ENCODE measurements at regions not wholly inside any gene's neighbourhood (a gene's known extent, or its start where the extent isn't known, plus 50 kb on each side); places are given as distances from the start of the nearest gene placed in this dataset.

DNA sequence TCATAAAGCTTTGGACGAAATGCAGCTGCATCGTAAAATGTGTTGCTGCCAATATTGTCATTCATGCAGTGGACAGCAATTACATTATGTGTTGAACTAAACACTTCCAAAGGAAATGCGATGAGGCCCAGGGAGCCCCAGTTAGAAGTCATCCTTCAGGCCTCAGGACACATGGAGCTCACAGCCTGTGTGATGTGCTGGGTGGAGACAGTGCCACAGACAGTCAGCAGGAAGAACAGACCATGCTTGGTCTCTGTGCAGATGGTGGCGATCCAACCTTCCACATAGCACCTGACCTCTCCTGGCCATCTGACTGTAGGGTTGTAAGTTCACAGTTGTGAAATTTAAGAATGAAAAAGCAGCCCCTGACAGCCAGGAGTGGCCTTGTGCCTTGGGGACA, 118.3 kb upstream of the ALKAL2 start:
- H3K4me1 Mint-ChIP-seq: peaks cover 18% of the 10 kb centered on the region
- H3K9me3 Mint-ChIP-seq: peaks cover 30% of the 10 kb centered on the region
- peaks cover 5% of the 10 kb centered on the region for H3K36me3 Mint-ChIP-seq (ENCODE audit: low read depth)
- H3K27me3 Mint-ChIP-seq (ENCODE audit: low read depth, poor library complexity): peaks cover 13% of the 10 kb centered on the region
- H3K27ac Mint-ChIP-seq: no peak overlapping the region
- TF ChIP-seq CTCF (IDR thresholded peaks at IDR 0.05): no peak
- no peak for DNase-seq
- no peak overlapping the region for H3K4me3 Mint-ChIP-seq

- no peak for DNase-seq
- Mint-ChIP-seq H3K4me1 (peaks cover 18% of the 10 kb centered on the region), H3K36me3 (ENCODE audit: low read depth) (peaks cover 5% of the 10 kb centered on the region)
Observed at GRCh38 chr2:404581-404980, 116.7 kb upstream of the ALKAL2 start.

DNA sequence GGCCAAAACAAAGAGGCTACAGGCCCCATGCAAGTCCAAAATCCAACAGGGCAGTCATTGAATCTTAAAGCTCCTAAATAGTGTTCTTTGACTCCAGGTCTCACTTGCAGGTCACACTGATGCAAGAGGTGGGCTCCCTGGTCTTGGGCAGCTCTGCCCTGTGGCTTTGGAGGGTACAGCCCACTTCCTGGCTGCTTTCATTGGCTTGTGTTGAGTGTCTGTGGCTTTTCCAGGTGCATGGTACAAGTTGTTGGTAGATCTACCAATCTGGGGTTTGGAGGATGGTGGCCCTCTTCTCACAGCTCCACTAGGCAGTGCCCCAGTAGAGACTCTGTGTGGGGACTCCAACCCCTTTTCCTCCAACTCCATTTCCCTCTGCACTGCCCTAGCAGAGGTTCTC, 115.8 kb upstream of the ALKAL2 start:
- Mint-ChIP-seq H3K36me3 (ENCODE audit: low read depth) (peaks cover 5% of the 10 kb centered on the region), H3K27me3 (ENCODE audit: low read depth, poor library complexity) (peaks cover 5% of the 10 kb centered on the region), H3K9me3 (peaks cover 27% of the 10 kb centered on the region), H3K27ac (no peak overlapping the region), H3K4me3 (no peak overlapping the region), H3K4me1 (peaks cover 18% of the 10 kb centered on the region)
- no peak for DNase-seq
- TF ChIP-seq CTCF (IDR thresholded peaks at IDR 0.05): no peak

More at GRCh38 chr2:404581-404980, 116.7 kb upstream of the ALKAL2 start:
- H3K9me3 Mint-ChIP-seq: peaks cover 27% of the 10 kb centered on the region
- TF ChIP-seq CTCF (IDR thresholded peaks at IDR 0.05): no peak
- H3K27me3 Mint-ChIP-seq (ENCODE audit: low read depth, poor library complexity): peaks cover 7% of the 10 kb centered on the region
- no peak overlapping the region for H3K27ac Mint-ChIP-seq
- no peak overlapping the region for H3K4me3 Mint-ChIP-seq

DNA sequence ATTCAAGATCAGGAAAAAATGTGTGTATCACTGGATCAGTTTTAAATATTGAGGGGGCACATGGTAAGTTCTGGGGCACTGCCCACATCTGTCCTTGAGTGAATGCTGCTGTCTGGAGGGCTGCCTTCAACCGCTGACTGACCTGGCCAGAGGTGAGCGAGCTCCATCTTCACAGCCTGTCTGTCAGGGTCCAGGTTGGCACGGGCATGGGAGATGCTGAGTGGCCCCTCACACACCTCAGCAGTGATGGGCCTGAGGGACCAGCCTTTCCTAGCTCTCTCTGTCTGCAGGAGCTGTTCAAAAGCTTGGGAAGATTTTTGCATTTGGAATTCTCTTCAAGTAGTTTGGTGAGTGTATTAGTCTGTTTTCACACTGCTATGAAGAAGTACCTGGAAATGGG, 114.8 kb upstream of the ALKAL2 start:
- Mint-ChIP-seq H3K4me3 (no peak overlapping the region), H3K4me1 (peaks cover 20% of the 10 kb centered on the region), H3K9me3 (peaks cover 27% of the 10 kb centered on the region), H3K36me3 (ENCODE audit: low read depth) (peaks cover 5% of the 10 kb centered on the region), H3K27me3 (ENCODE audit: low read depth, poor library complexity) (peaks cover 5% of the 10 kb centered on the region), H3K27ac (no peak overlapping the region)
- no peak for TF ChIP-seq CTCF (IDR thresholded peaks at IDR 0.05)
- DNase-seq: no peak

DNA sequence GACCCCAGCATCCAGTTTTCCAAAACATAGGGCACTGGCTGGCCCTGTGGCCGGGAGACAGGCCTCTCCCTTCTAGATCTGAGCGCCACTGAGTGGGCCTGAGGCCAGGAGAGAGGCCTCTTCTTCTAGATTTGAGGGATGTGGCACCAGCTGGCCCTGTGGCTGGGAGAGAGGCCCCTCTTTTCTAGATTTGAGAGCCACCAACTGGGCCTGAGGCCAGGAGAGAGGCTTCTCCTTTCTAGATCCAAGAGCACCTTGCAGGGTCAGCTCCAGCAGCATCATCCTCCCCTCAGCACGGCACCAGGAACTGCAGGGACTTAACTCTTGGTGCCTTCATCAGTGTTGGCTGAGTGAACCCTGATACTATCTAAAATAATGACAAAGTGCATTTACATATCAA, 114.3 kb upstream of the ALKAL2 start:
- no peak for DNase-seq
- H3K36me3 Mint-ChIP-seq (ENCODE audit: low read depth): peaks cover 5% of the 10 kb centered on the region
- H3K4me3 Mint-ChIP-seq: no peak overlapping the region
- peaks cover 5% of the 10 kb centered on the region for H3K27me3 Mint-ChIP-seq (ENCODE audit: low read depth, poor library complexity)
- peaks cover 27% of the 10 kb centered on the region for H3K9me3 Mint-ChIP-seq
- no peak overlapping the region for H3K27ac Mint-ChIP-seq
- TF ChIP-seq CTCF (IDR thresholded peaks at IDR 0.05): no peak
- peaks cover 20% of the 10 kb centered on the region for H3K4me1 Mint-ChIP-seq

GRCh38 chr2:401019-401679, 113.3 kb upstream of the ALKAL2 start:
- no peak overlapping the region for H3K27ac Mint-ChIP-seq
- peaks cover 5% of the 10 kb centered on the region for H3K36me3 Mint-ChIP-seq (ENCODE audit: low read depth)
- no peak for DNase-seq
- no peak overlapping the region for H3K4me3 Mint-ChIP-seq
- peaks cover 20% of the 10 kb centered on the region for H3K4me1 Mint-ChIP-seq
- peaks cover 27% of the 10 kb centered on the region for H3K9me3 Mint-ChIP-seq
- no peak for TF ChIP-seq CTCF (IDR thresholded peaks at IDR 0.05)
- no peaks in the 10 kb centered on the region for H3K27me3 Mint-ChIP-seq (ENCODE audit: low read depth, poor library complexity)

Measured in nephron progenitor cell (in vitro differentiated cells).